ENCODE measurements at regions not wholly inside any gene's neighbourhood (a gene's known extent, or its start where the extent isn't known, plus 50 kb on each side); places are given as distances from the start of the nearest gene placed in this dataset.

- TF ChIP-seq, protein P1, sequence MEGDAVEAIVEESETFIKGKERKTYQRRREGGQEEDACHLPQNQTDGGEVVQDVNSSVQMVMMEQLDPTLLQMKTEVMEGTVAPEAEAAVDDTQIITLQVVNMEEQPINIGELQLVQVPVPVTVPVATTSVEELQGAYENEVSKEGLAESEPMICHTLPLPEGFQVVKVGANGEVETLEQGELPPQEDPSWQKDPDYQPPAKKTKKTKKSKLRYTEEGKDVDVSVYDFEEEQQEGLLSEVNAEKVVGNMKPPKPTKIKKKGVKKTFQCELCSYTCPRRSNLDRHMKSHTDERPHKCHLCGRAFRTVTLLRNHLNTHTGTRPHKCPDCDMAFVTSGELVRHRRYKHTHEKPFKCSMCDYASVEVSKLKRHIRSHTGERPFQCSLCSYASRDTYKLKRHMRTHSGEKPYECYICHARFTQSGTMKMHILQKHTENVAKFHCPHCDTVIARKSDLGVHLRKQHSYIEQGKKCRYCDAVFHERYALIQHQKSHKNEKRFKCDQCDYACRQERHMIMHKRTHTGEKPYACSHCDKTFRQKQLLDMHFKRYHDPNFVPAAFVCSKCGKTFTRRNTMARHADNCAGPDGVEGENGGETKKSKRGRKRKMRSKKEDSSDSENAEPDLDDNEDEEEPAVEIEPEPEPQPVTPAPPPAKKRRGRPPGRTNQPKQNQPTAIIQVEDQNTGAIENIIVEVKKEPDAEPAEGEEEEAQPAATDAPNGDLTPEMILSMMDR (conservative IDR thresholded peaks at IDR 0.05; ENCODE audit: control insufficient read depth, insufficient read depth, low read depth, low read length): no peak
- no peak for DNase-seq (ENCODE audit: low read depth)
- H3K4me3 ChIP-seq (ENCODE audit: control insufficient read depth, low read depth, low read length): no peak overlapping the region
Measured at GRCh38 chr4:160318567-160319220, 1215.8 kb downstream of the RAPGEF2 start.

DNA sequence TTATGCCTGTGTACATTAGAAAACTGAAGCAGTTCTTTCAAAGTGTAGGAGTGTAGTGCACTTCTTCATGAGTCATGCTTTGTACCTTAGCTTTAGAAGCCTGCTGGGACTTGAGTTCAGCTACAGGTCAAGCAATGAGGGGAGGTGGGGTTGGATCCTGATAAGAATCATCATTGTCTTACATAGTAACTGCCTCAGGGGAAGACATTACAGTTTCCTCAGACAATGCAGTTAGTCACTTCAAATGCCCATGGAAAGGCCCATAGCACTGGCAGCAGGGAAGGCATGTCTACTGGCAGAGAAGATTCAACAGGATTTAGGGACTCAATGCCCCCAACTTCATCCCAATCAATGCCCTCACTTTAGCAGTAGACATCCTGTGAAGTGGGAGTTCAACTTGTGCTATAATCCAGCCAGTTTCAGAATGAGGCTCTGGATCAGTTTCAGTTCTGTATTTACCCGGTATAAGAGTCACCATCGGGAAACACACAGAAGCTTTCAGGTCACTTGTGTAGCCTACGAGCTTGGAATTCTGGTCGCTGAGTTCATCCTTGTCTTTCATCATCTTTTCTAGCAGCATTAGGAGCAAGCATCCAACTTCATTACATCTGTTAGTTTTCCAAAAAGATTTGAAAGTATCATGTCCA is 1216.5 kb downstream of the RAPGEF2 start:
- no peak for DNase-seq (ENCODE audit: low read depth)
- H3K4me3 ChIP-seq (ENCODE audit: control insufficient read depth, low read depth, low read length): no peak overlapping the region
- TF ChIP-seq, protein P1 (conservative IDR thresholded peaks at IDR 0.05; ENCODE audit: control insufficient read depth, insufficient read depth, low read depth, low read length): no peak

DNA sequence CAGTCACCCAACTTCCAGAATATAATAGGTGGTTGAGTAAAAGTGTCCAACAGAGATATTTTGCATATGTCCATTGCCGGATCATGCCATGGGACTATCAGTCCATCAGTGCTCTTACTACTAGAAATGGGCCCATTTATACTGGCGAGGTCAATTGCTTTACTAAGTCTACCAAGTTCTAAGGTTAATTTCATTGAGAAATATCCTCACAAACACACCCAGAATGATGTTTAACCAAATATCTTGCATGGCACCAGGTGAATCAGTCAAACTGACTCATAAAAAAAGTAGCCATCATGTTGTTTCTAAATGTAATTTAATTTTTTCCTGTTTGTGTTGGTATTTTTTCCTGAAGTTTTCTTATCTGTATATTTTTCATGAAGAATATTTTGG is 1217.0 kb downstream of the RAPGEF2 start:
- H3K4me3 ChIP-seq (ENCODE audit: control insufficient read depth, low read depth, low read length): no peak overlapping the region
- no peak for DNase-seq (ENCODE audit: low read depth)
- TF ChIP-seq, protein P1 (conservative IDR thresholded peaks at IDR 0.05; ENCODE audit: control insufficient read depth, insufficient read depth, low read depth, low read length): no peak

DNA sequence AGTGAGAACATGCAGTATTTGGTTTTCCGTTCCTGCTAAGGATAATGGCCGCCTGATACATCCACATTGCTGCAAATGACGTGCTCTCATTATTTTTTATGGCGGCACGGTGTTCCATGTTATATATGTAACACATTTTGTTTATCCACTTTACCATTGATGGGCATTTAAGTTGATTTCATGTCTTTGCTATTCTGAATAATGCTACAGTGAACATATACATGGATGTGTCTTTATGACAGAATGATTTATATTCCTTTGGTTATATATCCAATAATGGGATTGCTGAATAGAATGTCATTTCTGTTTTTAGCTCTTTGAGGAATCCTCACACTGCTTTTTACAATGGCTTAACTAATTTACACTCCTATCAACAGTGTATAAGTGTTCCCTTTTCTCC is 1223.2 kb downstream of the RAPGEF2 start:
- TF ChIP-seq, protein P1 (conservative IDR thresholded peaks at IDR 0.05; ENCODE audit: control insufficient read depth, insufficient read depth, low read depth, low read length): no peak
- DNase-seq (ENCODE audit: low read depth): no peak
- H3K4me3 ChIP-seq (ENCODE audit: control insufficient read depth, low read depth, low read length): no peak overlapping the region

GRCh38 chr4:160347197-160347596 is 1244.3 kb downstream of the RAPGEF2 start:
- H3K4me3 ChIP-seq (ENCODE audit: control insufficient read depth, low read depth, low read length): no peak overlapping the region
- DNase-seq (ENCODE audit: low read depth): no peak
- TF ChIP-seq, protein P1 (conservative IDR thresholded peaks at IDR 0.05; ENCODE audit: control insufficient read depth, insufficient read depth, low read depth, low read length): no peak

- TF ChIP-seq, protein P1 (conservative IDR thresholded peaks at IDR 0.05; ENCODE audit: control insufficient read depth, insufficient read depth, low read depth, low read length): no peak
- no peak overlapping the region for H3K4me3 ChIP-seq (ENCODE audit: control insufficient read depth, low read depth, low read length)
- no peak for DNase-seq (ENCODE audit: low read depth)
Measured at GRCh38 chr4:160350944-160351343, 1248.1 kb downstream of the RAPGEF2 start.

All from fibroblast of mammary gland (primary cell).